Lower lobe of right lung (tissue), 2 donors: ENCODE measurements at regions not wholly inside any gene's neighbourhood (a gene's known extent, or its start where the extent isn't known, plus 50 kb on each side); places are given as distances from the start of the nearest gene placed in this dataset.

Source experiments
- ATAC-seq, 2 donors: fragments of 200-7000 bp; cut with Tn5 transposase; one replicate each; pipeline ENCODE4 v1.9.1; 2020 to 2022; ENCODE audit warnings: mild to moderate bottlenecking in 2 of 2, moderate library complexity in 2 of 2
- DNase-seq: peaks from one replicate; pipeline ENCODE4 v3.0.0-alpha.2; 2020
- H3K27ac ChIP-seq: fragments of 200-600 bp; one replicate; pipeline ENCODE4 v1.8.0; 2022
- H3K27me3 ChIP-seq: fragments of 200-600 bp; one replicate; pipeline ENCODE4 v1.8.0; 2022; ENCODE audit warnings: low read depth
- H3K36me3 ChIP-seq: fragments of 200-600 bp; one replicate; pipeline ENCODE4 v1.8.0; 2022; ENCODE audit warnings: mild to moderate bottlenecking
- H3K4me1 ChIP-seq: fragments of 200-600 bp; one replicate; pipeline ENCODE4 v1.8.0; 2022
- H3K4me3 ChIP-seq: fragments of 200-600 bp; one replicate; pipeline ENCODE4 v1.8.0; 2022; ENCODE audit warnings: mild to moderate bottlenecking
- H3K9me3 ChIP-seq: fragments of 200-600 bp; one replicate; pipeline ENCODE4 v1.8.0; 2022
- intact Hi-C: fragments of 100-400 bp; cut with DNase I; formaldehyde crosslinking; loops from one replicate; pipeline ENCODE4 v1.11.0; 2022
- TF ChIP-seq, protein P1 (sequence below): fragments of 200-600 bp; IDR thresholded peaks from one replicate; pipeline ENCODE4 v1.8.0; 2022; ENCODE audit warnings: antibody characterized with exemption, mild to moderate bottlenecking
- donor health status: DM: no; HTN: yes; CAD: no; lungs with severe emphysema.

DNA sequence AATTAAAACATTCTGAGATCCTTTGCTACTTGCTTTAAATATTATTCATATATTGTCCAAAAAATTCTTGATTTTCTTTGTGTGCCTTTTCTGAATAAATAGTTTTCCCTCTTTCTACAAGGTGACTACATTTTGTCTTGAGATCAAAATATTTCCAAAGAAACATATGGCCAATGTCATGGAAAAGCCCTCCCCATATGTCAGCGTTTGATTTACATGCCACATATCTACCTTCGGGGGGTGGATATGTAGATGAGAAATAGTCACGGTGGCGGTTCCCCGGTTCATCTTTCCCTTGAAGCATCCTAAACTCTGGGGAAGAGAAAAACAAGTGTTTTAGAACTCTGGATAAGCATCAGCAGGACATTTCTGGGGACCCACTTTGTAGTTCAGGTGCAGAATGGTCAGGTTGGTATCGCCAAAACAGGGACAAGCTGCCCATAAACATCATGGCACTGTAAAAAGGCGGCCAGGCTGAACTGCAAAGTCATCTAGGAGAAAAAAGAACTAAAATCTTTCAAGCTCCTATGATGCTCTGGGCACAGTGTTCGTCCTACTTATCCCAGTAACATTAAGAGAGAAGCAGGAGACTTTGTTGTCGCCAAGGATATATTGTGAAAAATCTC lies 91.5 kb downstream of the MEX3B start:
- intact Hi-C loops, result no loop called here
- Histone ChIP-seq H3K4me3 (no peak overlapping the region), H3K27me3 (no peaks in the 10 kb centered on the region), H3K4me1 (no peaks in the 10 kb centered on the region), H3K9me3 (no peaks in the 10 kb centered on the region), H3K27ac (no peak overlapping the region), H3K36me3 (no peaks in the 10 kb centered on the region)
- ATAC-seq, result no peak
- no peak for DNase-seq
- TF ChIP-seq, protein P1, sequence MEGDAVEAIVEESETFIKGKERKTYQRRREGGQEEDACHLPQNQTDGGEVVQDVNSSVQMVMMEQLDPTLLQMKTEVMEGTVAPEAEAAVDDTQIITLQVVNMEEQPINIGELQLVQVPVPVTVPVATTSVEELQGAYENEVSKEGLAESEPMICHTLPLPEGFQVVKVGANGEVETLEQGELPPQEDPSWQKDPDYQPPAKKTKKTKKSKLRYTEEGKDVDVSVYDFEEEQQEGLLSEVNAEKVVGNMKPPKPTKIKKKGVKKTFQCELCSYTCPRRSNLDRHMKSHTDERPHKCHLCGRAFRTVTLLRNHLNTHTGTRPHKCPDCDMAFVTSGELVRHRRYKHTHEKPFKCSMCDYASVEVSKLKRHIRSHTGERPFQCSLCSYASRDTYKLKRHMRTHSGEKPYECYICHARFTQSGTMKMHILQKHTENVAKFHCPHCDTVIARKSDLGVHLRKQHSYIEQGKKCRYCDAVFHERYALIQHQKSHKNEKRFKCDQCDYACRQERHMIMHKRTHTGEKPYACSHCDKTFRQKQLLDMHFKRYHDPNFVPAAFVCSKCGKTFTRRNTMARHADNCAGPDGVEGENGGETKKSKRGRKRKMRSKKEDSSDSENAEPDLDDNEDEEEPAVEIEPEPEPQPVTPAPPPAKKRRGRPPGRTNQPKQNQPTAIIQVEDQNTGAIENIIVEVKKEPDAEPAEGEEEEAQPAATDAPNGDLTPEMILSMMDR, result no peak

DNA sequence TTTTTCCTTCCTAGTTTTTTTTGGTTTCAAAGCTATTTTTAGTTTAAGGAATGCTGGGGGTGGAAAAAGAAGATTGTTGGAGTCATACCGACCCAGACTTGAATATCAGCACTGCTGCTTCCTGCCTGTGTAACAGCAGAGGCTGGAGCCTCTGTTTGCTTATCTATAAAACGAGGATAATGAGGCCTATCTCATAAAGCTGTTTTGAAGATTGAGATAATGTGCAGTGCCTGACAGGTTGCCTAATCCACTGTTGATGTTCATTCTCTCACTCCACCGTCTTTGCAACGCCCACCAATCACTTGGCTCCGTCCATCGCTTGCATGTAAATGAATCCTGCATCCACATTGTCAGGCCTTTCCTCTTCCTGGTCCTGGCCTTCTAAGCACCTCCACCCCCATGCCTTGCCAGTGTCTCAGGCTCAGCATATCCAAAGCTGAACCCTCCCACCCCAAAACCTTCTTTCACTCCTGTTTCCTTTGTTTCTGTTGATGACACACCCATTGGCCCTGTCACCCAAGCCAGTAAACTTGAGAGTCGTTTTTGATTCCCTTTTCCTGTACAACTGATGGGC lies 94.9 kb downstream of the MEX3B start:
- H3K27me3 ChIP-seq, result no peaks in the 10 kb centered on the region
- H3K9me3 ChIP-seq, result no peaks in the 10 kb centered on the region
- H3K4me3 ChIP-seq, result no peak overlapping the region
- intact Hi-C loops, result no loop called here
- H3K27ac ChIP-seq, result no peak overlapping the region
- DNase-seq (no peak), ATAC-seq (no peak)
- H3K36me3 ChIP-seq, result no peaks in the 10 kb centered on the region
- TF ChIP-seq, protein P1, result no peak
- no peaks in the 10 kb centered on the region for H3K4me1 ChIP-seq

DNA sequence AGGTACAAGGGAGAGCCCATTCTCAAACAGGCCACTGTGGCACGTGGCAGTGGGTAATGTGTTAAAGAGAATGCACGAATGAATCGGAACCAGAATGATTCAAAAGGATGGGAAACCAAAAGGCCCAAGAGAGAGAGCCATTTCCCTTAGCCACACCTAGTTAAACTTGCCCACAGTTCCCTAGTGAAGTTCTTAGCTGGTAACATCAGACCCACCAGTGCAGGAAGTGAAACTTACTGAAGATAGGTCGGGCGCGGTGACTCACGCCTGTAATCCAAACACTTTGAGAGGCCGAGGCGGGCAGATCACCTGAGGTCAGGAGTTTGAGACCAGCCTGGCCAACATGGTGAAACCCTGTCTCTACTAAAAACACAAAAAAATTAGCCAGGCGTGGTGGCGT lies 97.1 kb downstream of the MEX3B start:
- no peaks in the 10 kb centered on the region for H3K36me3 ChIP-seq
- TF ChIP-seq, protein P1, result no peak
- no peaks in the 10 kb centered on the region for H3K9me3 ChIP-seq
- DNase-seq (no peak), ATAC-seq (no peak)
- intact Hi-C loops, result no loop called here
- H3K4me3 ChIP-seq, result no peak overlapping the region
- H3K27me3 ChIP-seq, result no peaks in the 10 kb centered on the region
- H3K27ac ChIP-seq, result no peak overlapping the region
- no peaks in the 10 kb centered on the region for H3K4me1 ChIP-seq

DNA sequence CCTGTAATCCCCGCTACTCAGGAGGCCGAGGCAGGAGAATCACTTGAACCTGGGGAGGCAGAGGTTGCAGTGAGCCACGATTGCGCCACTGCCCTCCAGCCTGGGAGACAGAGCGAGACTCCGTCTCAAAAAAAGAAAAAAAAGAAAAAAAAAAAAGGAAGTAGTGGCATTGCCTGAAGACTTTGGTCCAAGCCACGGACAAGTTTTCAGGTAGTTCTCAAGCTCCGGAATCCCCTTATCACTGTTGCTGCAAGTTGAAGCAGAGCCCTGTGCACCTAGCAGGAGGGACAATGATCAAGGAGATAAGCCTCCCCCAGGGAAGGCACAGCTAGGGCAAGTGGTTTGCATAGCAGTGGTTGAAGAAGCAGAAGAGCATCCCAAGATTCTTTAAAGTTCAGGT lies 97.6 kb downstream of the MEX3B start:
- Histone ChIP-seq H3K36me3 (no peaks in the 10 kb centered on the region), H3K4me3 (no peak overlapping the region), H3K27ac (no peak overlapping the region), H3K4me1 (no peaks in the 10 kb centered on the region), H3K27me3 (no peaks in the 10 kb centered on the region), H3K9me3 (no peaks in the 10 kb centered on the region)
- TF ChIP-seq, protein P1, result no peak
- DNase-seq (no peak), ATAC-seq (no peak)
- intact Hi-C loops, result no loop called here

DNA sequence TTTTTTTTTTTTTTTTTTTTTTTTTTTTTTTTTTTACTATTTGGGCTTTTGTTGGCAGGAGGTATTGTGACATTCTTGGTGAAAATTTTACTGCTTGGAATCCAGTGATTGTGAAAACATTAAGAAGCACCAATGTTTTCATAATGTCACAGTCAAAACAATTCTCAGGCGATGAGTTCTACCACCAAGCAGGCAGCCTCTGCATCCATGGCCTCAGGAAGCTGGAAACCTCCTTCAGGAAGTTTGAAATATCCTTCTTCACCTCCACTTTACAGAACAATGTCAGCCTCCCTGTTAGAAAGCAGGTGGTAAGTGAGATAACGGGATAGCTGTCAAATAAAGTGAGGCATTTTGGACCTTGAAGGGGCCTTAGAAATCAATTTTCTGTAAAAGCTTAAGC lies 98.3 kb downstream of the MEX3B start:
- ATAC-seq, result no peak
- DNase-seq, result no peak

More for the DNA sequence above, 98.3 kb downstream of the MEX3B start:
- H3K4me3 ChIP-seq, result no peak overlapping the region
- no peaks in the 10 kb centered on the region for H3K9me3 ChIP-seq
- intact Hi-C loops, result no loop called here
- no peaks in the 10 kb centered on the region for H3K36me3 ChIP-seq
- TF ChIP-seq, protein P1, result no peak
- no peaks in the 10 kb centered on the region for H3K27me3 ChIP-seq
- no peaks in the 10 kb centered on the region for H3K4me1 ChIP-seq
- H3K27ac ChIP-seq, result no peak overlapping the region
